ENCODE measurements at regions not wholly inside any gene's neighbourhood (a gene's known extent, or its start where the extent isn't known, plus 50 kb on each side); places are given as distances from the start of the nearest gene placed in this dataset.

DNA sequence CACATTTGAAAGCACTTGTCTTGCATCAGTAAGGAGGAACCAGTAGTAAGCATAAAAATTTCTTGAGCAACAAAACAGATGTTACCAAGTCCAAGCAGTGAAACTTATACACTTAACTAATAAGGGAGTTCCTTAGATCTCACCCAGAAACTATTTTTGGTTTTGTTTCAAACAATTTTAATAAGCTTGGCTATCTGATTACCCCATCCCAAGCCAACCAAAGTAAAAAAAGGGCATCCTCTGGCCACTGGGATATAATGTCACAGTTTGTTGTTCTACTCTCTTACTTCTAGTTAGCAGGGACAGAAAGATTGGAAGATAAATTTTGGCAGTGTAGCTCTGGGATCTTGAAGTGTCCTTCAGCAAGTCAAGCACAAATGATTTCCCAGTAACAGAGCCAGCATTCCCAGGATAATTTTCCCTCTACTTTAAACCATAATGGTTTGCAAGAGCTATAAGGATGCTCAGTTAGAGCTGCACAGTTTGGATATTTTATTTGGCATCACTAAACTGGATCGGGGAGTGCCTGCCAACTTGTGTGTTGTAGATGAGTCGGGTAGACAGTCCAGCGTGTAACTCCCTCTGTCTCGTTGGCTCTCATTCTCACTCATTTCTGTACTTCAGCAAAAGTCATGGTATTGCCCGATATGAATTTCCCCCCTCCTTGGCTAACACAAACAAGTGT, 161.9 kb upstream of the HMHB1 start:
- TF ChIP-seq POLR2A (IDR thresholded peaks at IDR 0.05), result no peak
- TF ChIP-seq, protein P1, sequence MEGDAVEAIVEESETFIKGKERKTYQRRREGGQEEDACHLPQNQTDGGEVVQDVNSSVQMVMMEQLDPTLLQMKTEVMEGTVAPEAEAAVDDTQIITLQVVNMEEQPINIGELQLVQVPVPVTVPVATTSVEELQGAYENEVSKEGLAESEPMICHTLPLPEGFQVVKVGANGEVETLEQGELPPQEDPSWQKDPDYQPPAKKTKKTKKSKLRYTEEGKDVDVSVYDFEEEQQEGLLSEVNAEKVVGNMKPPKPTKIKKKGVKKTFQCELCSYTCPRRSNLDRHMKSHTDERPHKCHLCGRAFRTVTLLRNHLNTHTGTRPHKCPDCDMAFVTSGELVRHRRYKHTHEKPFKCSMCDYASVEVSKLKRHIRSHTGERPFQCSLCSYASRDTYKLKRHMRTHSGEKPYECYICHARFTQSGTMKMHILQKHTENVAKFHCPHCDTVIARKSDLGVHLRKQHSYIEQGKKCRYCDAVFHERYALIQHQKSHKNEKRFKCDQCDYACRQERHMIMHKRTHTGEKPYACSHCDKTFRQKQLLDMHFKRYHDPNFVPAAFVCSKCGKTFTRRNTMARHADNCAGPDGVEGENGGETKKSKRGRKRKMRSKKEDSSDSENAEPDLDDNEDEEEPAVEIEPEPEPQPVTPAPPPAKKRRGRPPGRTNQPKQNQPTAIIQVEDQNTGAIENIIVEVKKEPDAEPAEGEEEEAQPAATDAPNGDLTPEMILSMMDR (IDR thresholded peaks at IDR 0.05), result no peak
